Astrocyte of the hippocampus (primary cell): ENCODE measurements at regions not wholly inside any gene's neighbourhood (a gene's known extent, or its start where the extent isn't known, plus 50 kb on each side); places are given as distances from the start of the nearest gene placed in this dataset.

ENCODE experiments used
- DNase-seq: peaks from one replicate; pipeline ENCODE4 v3.0.0; 2011; ENCODE audit warnings: low read depth, low spot score

DNA sequence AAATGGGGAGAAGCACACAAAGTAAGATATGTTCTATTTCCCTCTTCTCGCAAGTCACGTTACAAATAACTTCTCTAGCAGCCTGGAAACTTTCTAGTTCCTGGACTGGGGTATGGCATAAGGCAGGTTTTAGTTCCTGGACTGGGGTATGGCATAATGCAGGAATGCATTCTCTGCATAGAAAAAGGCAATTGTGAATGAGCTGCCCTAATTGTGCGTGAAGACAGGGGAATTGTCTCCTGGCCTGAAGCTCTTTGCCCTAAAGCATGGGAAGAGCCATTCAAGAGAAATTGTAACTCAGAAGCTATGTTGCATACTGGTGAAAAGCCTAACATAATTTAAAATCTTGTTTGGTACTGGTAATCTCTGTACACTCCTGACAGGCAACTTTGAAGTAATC, 54.3 kb upstream of the CBLB start:
- DNase-seq, result no peak

DNA sequence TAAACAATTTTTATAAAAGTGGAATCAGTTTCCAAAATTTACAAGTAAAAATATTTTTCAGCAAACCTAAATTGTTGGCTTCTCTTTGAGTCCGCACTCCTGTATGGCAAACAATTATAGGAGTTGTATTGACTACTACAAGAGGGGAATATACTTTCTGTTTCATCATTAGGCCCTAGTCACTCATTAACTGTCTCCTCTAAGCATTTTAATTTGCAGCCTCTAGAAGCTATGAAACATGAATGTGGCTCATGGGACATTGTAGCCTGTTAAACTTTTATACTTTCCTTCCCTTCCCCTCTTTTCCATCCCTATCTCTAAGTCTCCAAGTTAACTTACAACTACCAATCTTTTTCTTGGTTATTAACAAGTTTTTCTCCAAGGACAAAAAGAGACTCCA, 58.9 kb upstream of the CBLB start:
- DNase-seq, result no peak

- DNase-seq, result no peak
Measured at GRCh38 chr3:105930733-105931132, 61.9 kb upstream of the CBLB start.

DNA sequence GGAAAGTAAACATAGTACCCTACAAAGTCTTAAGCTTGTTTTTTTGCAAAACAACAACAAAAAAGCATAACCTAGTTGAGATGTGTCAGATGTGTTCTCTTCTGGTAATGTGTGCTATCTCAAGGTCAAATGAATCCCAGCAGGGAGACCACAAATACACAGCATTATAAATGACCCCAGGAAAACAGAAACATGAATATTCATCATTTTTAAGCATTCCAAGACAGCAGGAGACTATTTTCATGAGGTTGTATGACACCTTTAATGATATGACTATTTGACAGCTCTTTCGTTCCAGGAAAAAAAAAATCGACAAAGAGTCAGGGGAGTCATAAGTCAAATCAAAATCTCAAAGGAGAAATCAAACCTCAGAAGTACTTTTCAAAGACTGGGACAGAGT, 62.7 kb upstream of the CBLB start:
- no peak for DNase-seq

GRCh38 chr3:105933871-105934270, 65.1 kb upstream of the CBLB start:
- DNase-seq, result no peak

DNA sequence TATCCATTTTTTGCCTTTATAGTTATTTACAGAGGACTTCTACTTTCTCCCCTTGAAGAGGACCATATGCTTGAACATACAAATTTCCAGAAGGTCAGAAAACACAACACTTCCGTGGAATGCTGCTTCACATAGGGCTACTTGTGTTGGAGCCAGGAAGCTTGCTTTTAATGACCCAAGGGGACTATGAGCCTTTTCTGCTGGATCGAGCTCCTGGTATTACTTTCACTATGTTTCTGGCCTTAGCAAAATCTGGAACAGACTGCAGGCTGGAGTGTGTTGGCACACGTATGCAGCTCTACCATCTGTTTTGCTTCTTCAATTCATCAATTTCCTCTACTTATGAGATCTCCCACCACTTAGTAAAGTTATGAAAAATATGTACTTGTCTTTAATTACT, 69.3 kb upstream of the CBLB start:
- peak; percentile 60 for DNase-seq

- no peak for DNase-seq
Measured at GRCh38 chr3:105938806-105939205, 70.0 kb upstream of the CBLB start.

DNA sequence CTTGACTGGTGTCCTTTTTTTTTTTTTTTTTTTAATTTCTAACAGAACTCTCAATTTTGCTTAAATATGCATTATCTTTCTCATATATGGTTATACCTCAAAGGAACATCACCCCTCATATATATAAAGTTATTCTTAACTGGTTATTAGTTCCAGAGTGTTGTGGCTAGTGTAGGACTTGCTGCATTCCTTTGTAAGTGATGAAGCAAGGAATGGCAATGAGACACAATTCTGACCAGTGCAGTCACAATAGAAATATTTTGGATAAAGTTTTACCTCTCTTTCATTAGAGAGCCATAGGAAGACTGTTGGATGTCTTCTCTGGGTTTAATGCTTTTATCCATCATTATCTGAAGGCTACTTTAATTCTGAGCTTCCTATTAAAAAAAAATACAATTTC, 75.5 kb upstream of the CBLB start:
- DNase-seq, result no peak

DNA sequence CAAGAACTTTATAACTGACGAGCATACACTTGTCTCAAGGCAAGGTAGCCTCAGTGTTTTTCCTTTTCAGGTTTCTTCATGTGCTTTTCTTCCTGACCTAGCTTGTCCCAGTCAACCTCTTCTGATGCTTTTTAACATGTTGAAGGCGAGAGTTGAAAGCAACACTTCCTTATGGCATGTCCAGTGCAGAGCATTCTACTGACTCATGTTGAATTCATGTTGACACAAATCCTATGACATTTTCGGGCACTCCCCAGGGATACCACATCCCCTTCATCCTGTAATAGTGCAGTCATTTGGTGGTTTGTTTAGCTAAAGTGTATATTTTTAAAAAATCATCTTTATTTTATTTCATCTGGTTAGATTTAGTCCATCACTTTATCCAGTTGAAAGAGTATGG, 75.9 kb upstream of the CBLB start:
- DNase-seq, result peak; percentile 44

DNA sequence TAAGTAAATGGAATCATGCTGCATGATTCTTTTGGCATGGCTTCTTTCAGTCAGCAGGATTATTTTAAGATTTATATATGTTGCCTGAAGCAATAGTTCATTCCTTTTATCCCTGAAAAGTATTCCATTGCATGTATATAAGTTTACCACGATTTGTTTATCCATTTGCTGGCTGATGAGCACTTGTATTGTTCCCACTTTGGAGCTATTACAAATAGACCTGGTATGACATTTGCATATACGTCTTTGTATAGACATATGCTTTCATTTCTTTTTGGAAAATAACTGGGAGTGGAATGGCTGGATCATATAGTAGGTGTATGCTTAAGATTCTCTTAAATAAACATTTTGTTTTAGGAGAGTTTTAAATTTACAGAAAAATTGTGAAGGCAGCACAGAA, 79.3 kb upstream of the CBLB start:
- no peak for DNase-seq

GRCh38 chr3:105950881-105951600, 82.2 kb upstream of the CBLB start:
- DNase-seq, result no peak

- no peak for DNase-seq
Measured at GRCh38 chr3:105953831-105954230, 85.0 kb upstream of the CBLB start.

GRCh38 chr3:105956306-105956705, 87.5 kb upstream of the CBLB start:
- DNase-seq, result no peak

- peak; percentile 22 for DNase-seq
Measured at GRCh38 chr3:105957722-105958121, 88.9 kb upstream of the CBLB start.

- DNase-seq, result no peak
Measured at GRCh38 chr3:105958237-105959000, 89.6 kb upstream of the CBLB start.

DNA sequence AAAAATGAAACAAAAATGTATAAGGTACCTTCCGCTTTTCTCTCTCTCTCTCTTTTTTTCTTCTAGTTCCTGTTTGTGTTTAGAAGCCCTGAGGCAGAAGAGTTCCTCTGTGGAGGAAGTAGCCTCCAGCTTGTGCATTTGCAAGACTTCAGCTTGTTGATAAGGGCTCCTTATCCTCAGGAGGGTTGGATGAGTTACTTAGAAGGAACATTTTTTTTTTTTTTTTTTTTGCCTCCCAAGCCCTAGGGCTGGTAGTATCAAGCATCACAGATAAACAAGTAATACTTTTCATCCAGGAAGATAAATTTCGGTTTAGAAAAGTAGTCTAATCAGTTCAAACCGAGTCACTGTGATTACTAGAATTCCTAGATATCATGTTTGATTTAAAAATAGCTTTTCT, 91.0 kb upstream of the CBLB start:
- DNase-seq, result no peak

- DNase-seq, result no peak
Measured at GRCh38 chr3:105960381-105960780, 91.6 kb upstream of the CBLB start.

GRCh38 chr3:105963161-105963560, 94.3 kb upstream of the CBLB start:
- DNase-seq, result no peak

- DNase-seq, result peak; percentile 84
Measured at GRCh38 chr3:105965384-105965783, 96.6 kb upstream of the CBLB start.

DNA sequence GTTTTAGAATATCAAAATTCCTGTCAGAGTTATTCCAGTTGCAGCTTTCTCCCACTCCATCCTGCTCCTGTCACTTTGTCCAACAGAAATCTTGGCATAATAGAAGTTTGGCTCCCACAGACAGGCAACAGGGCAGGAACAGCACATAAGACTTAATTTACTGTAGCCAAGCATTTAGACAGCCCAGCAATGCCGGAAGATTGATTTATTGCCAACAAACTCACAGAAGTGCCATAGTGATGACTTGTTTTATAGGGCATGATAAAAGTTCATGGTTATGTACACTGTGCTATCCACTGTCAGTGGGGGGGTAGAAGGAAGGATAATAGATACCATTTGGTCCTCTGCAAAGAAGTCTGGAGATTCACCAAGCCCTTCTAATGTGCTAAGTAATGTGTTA, 98.3 kb upstream of the CBLB start:
- peak; percentile 71 for DNase-seq

- no peak for DNase-seq
Measured at GRCh38 chr3:105970283-105970682, 101.5 kb upstream of the CBLB start.

GRCh38 chr3:105972069-105972468, 103.3 kb upstream of the CBLB start:
- no peak for DNase-seq

DNA sequence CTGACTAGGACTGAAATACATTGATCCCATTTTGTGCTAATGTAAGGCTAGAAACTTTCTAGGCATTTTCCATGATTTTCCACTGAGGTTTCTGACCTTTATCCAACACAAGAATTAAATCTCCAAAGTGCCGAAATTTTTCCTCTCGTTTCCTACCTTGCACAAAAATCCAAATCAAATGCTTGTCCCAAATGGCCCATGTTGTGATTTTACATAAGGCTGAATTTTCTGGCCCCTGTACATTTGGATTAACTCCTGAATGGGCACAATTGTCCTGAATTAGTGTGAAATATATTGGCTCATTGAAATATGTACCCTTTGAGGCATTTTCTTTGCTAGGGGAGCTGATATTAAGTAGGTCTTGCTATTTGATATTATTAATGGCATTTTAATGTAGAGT, 105.6 kb upstream of the CBLB start:
- no peak for DNase-seq
